Gastroesophageal sphincter (tissue), 3 donors: ENCODE measurements at regions not wholly inside any gene's neighbourhood (a gene's known extent, or its start where the extent isn't known, plus 50 kb on each side); places are given as distances from the start of the nearest gene placed in this dataset.
"Not testable (repeated sequence)": the region's sequence is repeated elsewhere in the genome, so short reads cannot be mapped to it uniquely, and the experiment has no call there.

Source experiments
- CTCF ChIP-seq, 4 experiments: fragments of 200-600 bp in 2 of 4; fragments of 450-650 bp in 2 of 4; sonication (generic) in 1 of 4; IDR thresholded peaks; one replicate each; pipeline ENCODE4 v1.5.1; 2017 to 2019; ENCODE audit warnings: antibody characterized with exemption in 4 of 4, mild to moderate bottlenecking in 2 of 4, moderate library complexity in 2 of 4
- POLR2AphosphoS5 ChIP-seq: sonication (generic); formaldehyde crosslinking; IDR thresholded peaks from one replicate; pipeline ENCODE4 v1.6.1; 2017; ENCODE audit warnings: antibody characterized with exemption

DNA sequence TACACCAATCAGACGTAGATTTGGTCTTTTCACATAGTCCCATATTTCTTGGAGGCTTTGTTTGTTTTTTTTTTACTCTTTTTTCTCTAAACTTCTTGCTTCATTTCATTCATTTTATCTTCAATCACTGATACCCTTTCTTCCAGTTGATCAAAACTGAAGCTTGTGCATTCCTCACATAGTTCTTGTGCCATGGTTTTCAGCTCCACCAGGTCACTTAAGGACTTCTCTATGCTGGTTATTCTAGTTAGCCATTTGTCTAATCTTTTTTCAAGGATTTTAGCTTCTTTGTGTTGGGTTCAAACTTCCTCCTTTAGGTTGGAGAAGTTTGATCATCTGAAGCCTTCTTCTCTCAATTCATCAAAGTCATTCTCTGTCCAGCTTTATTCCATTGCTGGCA, 229.3 kb downstream of the COX18 start:
- not testable (repeated sequence) for TF ChIP-seq POLR2AphosphoS5; CTCF (IDR thresholded peaks at IDR 0.05)
